ENCODE measurements at regions not wholly inside any gene's neighbourhood (a gene's known extent, or its start where the extent isn't known, plus 50 kb on each side); places are given as distances from the start of the nearest gene placed in this dataset.

GRCh38 chr17:73719588-73720071 lies 75.4 kb upstream of the SDK2 start:
- no peak for TF ChIP-seq TAF1 (IDR thresholded peaks at IDR 0.05; ENCODE audit: low read depth, low read length)
- TF ChIP-seq POLR2AphosphoS5 (IDR thresholded peaks at IDR 0.05; ENCODE audit: low read depth, low read length): no peak
- no peak for TF ChIP-seq POLR2A (IDR thresholded peaks at IDR 0.05; ENCODE audit: low read depth, low read length)

Measured in GM12891 (cell line).